Upper lobe of right lung (tissue), 1 donor: ENCODE measurements at regions not wholly inside any gene's neighbourhood (a gene's known extent, or its start where the extent isn't known, plus 50 kb on each side); places are given as distances from the start of the nearest gene placed in this dataset.
"Not testable (repeated sequence)": the region's sequence is repeated elsewhere in the genome, so short reads cannot be mapped to it uniquely, and the experiment has no call there.

ENCODE experiments used
- ATAC-seq: fragments of 200-7000 bp; cut with Tn5 transposase; one replicate; pipeline ENCODE4 v1.9.1; 2020; ENCODE audit warnings: mild to moderate bottlenecking, moderate library complexity
- DNase-seq: peaks from one replicate; pipeline ENCODE4 v3.0.0-alpha.2; 2020
- H3K27ac ChIP-seq: fragments of 200-600 bp; one replicate; pipeline ENCODE4 v1.8.0; 2022
- H3K27me3 ChIP-seq: fragments of 200-600 bp; one replicate; pipeline ENCODE4 v1.8.0; 2022; ENCODE audit warnings: mild to moderate bottlenecking
- H3K36me3 ChIP-seq: fragments of 200-600 bp; one replicate; pipeline ENCODE4 v1.8.0; 2022
- H3K4me1 ChIP-seq: fragments of 200-600 bp; one replicate; pipeline ENCODE4 v1.8.0; 2022
- H3K4me3 ChIP-seq: fragments of 200-600 bp; one replicate; pipeline ENCODE4 v1.8.0; 2022; ENCODE audit warnings: mild to moderate bottlenecking
- H3K9me3 ChIP-seq: fragments of 200-600 bp; one replicate; pipeline ENCODE4 v1.8.0; 2022
- CTCF ChIP-seq: fragments of 200-600 bp; IDR thresholded peaks from one replicate; pipeline ENCODE4 v1.8.0; 2022; ENCODE audit warnings: antibody characterized with exemption
- intact Hi-C: fragments of 100-400 bp; cut with DNase I; formaldehyde crosslinking; loops from one replicate; pipeline ENCODE4 v1.11.0; 2022
- donor health status: DM: no; HTN: yes; CAD: no; lungs with severe emphysema.

GRCh38 chr5:30453168-30453567 is 740.3 kb upstream of the CDH6 start:
- ATAC-seq (no peak), DNase-seq (no peak)
- no peak overlapping the region for H3K27ac ChIP-seq
- no peaks in the 10 kb centered on the region for H3K36me3 ChIP-seq
- no peaks in the 10 kb centered on the region for H3K9me3 ChIP-seq
- H3K27me3 ChIP-seq = no peaks in the 10 kb centered on the region
- TF ChIP-seq CTCF = no peak
- no peaks in the 10 kb centered on the region for H3K4me1 ChIP-seq
- intact Hi-C loops = no loop called here
- no peak overlapping the region for H3K4me3 ChIP-seq

GRCh38 chr5:30450153-30450552 is 743.3 kb upstream of the CDH6 start:
- Histone ChIP-seq H3K4me1 (no peaks in the 10 kb centered on the region), H3K4me3 (no peak overlapping the region), H3K36me3 (no peaks in the 10 kb centered on the region), H3K27ac (no peak overlapping the region), H3K9me3 (no peaks in the 10 kb centered on the region), H3K27me3 (no peaks in the 10 kb centered on the region)
- no peak for ATAC-seq
- no peak for DNase-seq
- no peak for TF ChIP-seq CTCF
- intact Hi-C loops = no loop called here

GRCh38 chr5:30447431-30447830 is 746.1 kb upstream of the CDH6 start:
- no peak for DNase-seq
- Histone ChIP-seq H3K27me3 (no peaks in the 10 kb centered on the region), H3K9me3 (no peaks in the 10 kb centered on the region), H3K36me3 (no peaks in the 10 kb centered on the region), H3K27ac (no peak overlapping the region), H3K4me1 (no peaks in the 10 kb centered on the region), H3K4me3 (no peak overlapping the region)
- intact Hi-C loops = no loop called here
- no peak for ATAC-seq
- no peak for TF ChIP-seq CTCF

GRCh38 chr5:30446456-30446855 is 747.0 kb upstream of the CDH6 start:
- DNase-seq (no peak), ATAC-seq (no peak)
- no peak for TF ChIP-seq CTCF
- Histone ChIP-seq H3K4me1 (no peaks in the 10 kb centered on the region), H3K4me3 (no peak overlapping the region), H3K27me3 (no peaks in the 10 kb centered on the region), H3K9me3 (no peaks in the 10 kb centered on the region), H3K27ac (no peak overlapping the region), H3K36me3 (no peaks in the 10 kb centered on the region)
- intact Hi-C loops = no loop called here

GRCh38 chr5:30438785-30439184 is 754.7 kb upstream of the CDH6 start:
- Histone ChIP-seq H3K4me1 (no peaks in the 10 kb centered on the region), H3K4me3 (no peak overlapping the region), H3K36me3 (no peaks in the 10 kb centered on the region), H3K27me3 (no peaks in the 10 kb centered on the region), H3K27ac (no peak overlapping the region), H3K9me3 (no peaks in the 10 kb centered on the region)
- intact Hi-C loops = no loop called here
- no peak for ATAC-seq
- DNase-seq = no peak
- TF ChIP-seq CTCF = no peak

GRCh38 chr5:30436691-30437090 is 756.8 kb upstream of the CDH6 start:
- no peaks in the 10 kb centered on the region for H3K9me3 ChIP-seq
- H3K4me1 ChIP-seq = no peaks in the 10 kb centered on the region
- no peak overlapping the region for H3K27ac ChIP-seq
- ATAC-seq (peak; percentile 78), DNase-seq (no peak)
- TF ChIP-seq CTCF = no peak
- no peaks in the 10 kb centered on the region for H3K36me3 ChIP-seq
- no peak overlapping the region for H3K4me3 ChIP-seq
- intact Hi-C loops = no loop called here
- no peaks in the 10 kb centered on the region for H3K27me3 ChIP-seq

GRCh38 chr5:30428866-30429407 is 764.5 kb upstream of the CDH6 start:
- H3K36me3 ChIP-seq, H3K27me3 ChIP-seq, intact Hi-C loops, ATAC-seq, H3K4me3 ChIP-seq, H3K9me3 ChIP-seq, H3K4me1 ChIP-seq, H3K27ac ChIP-seq: not testable (repeated sequence)
- peak; percentile 47 for DNase-seq
